ENCODE measurements at regions not wholly inside any gene's neighbourhood (a gene's known extent, or its start where the extent isn't known, plus 50 kb on each side); places are given as distances from the start of the nearest gene placed in this dataset.

DNA sequence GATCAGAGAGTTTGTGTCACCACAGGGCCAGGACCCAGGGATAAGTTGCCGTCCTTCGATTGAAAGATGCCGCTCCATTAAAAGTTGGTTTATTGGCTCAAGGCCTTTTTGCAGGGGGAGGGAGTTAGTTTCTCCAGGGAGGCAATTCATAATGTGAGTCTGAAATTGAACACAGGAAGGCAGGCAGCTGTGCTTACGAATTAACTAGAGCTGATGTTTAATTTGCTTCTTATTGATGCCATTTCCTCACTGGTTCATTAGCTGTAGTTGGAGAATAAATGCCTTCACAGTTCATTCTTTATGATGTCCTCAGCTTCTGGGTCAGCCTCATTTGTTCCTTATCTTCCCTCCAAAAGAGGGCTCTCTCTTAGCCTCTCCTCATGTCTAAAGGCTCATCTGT, 113.2 kb upstream of the PTPRT start:
- ChIA-PET CTCF (no interaction called here), POLR2A (no interaction called here)
- DNase-seq (ENCODE audit: extremely low spot score) = no peak
- no peak for TF ChIP-seq ELF4 (IDR thresholded peaks at IDR 0.05)
- TF ChIP-seq FOXA1 (IDR thresholded peaks at IDR 0.05) = no peak
- TF ChIP-seq FOXK2 (IDR thresholded peaks at IDR 0.05) = no peak
- no peak for TF ChIP-seq CTBP1 (IDR thresholded peaks at IDR 0.05; ENCODE audit: borderline replicate concordance)
- no peak for TF ChIP-seq ARNT (IDR thresholded peaks at IDR 0.05)
- no peak for TF ChIP-seq ZNF384 (IDR thresholded peaks at IDR 0.05)
- no peak for TF ChIP-seq NFRKB (IDR thresholded peaks at IDR 0.05)
- TF ChIP-seq SP1 (IDR thresholded peaks at IDR 0.05) = no peak
- TF ChIP-seq BHLHE40 (IDR thresholded peaks at IDR 0.05; ENCODE audit: borderline replicate concordance) = no peak
- no peak for TF ChIP-seq HDGF (IDR thresholded peaks at IDR 0.05; ENCODE audit: borderline replicate concordance)
- no peak for TF ChIP-seq FOXM1 (IDR thresholded peaks at IDR 0.05; ENCODE audit: borderline replicate concordance)
- TF ChIP-seq, protein P1, sequence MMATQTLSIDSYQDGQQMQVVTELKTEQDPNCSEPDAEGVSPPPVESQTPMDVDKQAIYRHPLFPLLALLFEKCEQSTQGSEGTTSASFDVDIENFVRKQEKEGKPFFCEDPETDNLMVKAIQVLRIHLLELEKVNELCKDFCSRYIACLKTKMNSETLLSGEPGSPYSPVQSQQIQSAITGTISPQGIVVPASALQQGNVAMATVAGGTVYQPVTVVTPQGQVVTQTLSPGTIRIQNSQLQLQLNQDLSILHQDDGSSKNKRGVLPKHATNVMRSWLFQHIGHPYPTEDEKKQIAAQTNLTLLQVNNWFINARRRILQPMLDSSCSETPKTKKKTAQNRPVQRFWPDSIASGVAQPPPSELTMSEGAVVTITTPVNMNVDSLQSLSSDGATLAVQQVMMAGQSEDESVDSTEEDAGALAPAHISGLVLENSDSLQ (IDR thresholded peaks at IDR 0.05) = no peak
- TF ChIP-seq SUZ12 (IDR thresholded peaks at IDR 0.05) = no peak
- no peak for TF ChIP-seq LEF1 (IDR thresholded peaks at IDR 0.05; ENCODE audit: borderline replicate concordance)
- TF ChIP-seq TARDBP (IDR thresholded peaks at IDR 0.05) = no peak
- TF ChIP-seq L3MBTL2 (conservative IDR thresholded peaks at IDR 0.05) = no peak

DNA sequence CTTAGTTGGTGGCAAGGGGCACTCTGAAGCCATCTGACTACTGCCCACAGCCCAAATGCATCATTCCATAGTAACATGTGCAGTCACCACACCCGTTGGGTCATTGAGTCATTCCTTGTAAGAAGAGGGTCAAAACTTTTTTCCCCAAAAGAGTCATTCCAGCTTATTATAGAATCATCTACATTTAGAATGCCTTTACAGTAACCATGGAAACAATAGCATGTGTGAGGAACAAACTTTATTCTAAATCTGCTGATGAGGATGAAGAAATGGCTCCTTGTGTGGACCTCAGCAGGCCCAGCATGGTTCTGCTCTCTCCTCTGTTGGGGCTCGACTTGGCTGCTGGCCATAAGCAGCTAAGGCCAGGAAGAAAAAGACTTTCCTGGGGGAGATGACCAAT, 111.2 kb upstream of the PTPRT start:
- ChIA-PET POLR2A (no interaction called here), CTCF (no interaction called here)
- DNase-seq (ENCODE audit: extremely low spot score) = no peak
- TF ChIP-seq FOXM1 (IDR thresholded peaks at IDR 0.05; ENCODE audit: borderline replicate concordance) = no peak
- TF ChIP-seq CTBP1 (IDR thresholded peaks at IDR 0.05; ENCODE audit: borderline replicate concordance) = no peak
- TF ChIP-seq BHLHE40 (IDR thresholded peaks at IDR 0.05; ENCODE audit: borderline replicate concordance) = no peak
- TF ChIP-seq ZNF384 (IDR thresholded peaks at IDR 0.05) = no peak
- TF ChIP-seq SUZ12 (IDR thresholded peaks at IDR 0.05) = no peak
- TF ChIP-seq FOXA1 (IDR thresholded peaks at IDR 0.05) = no peak
- no peak for TF ChIP-seq ELF4 (IDR thresholded peaks at IDR 0.05)
- no peak for TF ChIP-seq SP1 (IDR thresholded peaks at IDR 0.05)
- no peak for TF ChIP-seq ARNT (IDR thresholded peaks at IDR 0.05)
- TF ChIP-seq NFRKB (IDR thresholded peaks at IDR 0.05) = no peak
- TF ChIP-seq, protein P1 (IDR thresholded peaks at IDR 0.05) = no peak
- no peak for TF ChIP-seq FOXK2 (IDR thresholded peaks at IDR 0.05)
- TF ChIP-seq HDGF (IDR thresholded peaks at IDR 0.05; ENCODE audit: borderline replicate concordance) = no peak
- TF ChIP-seq LEF1 (IDR thresholded peaks at IDR 0.05; ENCODE audit: borderline replicate concordance) = no peak
- no peak for TF ChIP-seq TARDBP (IDR thresholded peaks at IDR 0.05)
- no peak for TF ChIP-seq L3MBTL2 (conservative IDR thresholded peaks at IDR 0.05)

GRCh38 chr20:43295781-43296180, 106.1 kb upstream of the PTPRT start:
- POLR2A ChIA-PET = no interaction called here
- no peak for TF ChIP-seq ARNT (IDR thresholded peaks at IDR 0.05)
- no peak for TF ChIP-seq FOXK2 (IDR thresholded peaks at IDR 0.05)
- TF ChIP-seq, protein P1 (IDR thresholded peaks at IDR 0.05) = no peak
- TF ChIP-seq SUZ12 (IDR thresholded peaks at IDR 0.05) = no peak
- CTCF ChIA-PET = no interaction called here
- no peak for DNase-seq (ENCODE audit: extremely low spot score)

GRCh38 chr20:43295263-43295662, 105.6 kb upstream of the PTPRT start:
- DNase-seq (ENCODE audit: extremely low spot score) = no peak
- no peak for TF ChIP-seq BHLHE40 (IDR thresholded peaks at IDR 0.05; ENCODE audit: borderline replicate concordance)
- no peak for TF ChIP-seq SUZ12 (IDR thresholded peaks at IDR 0.05)
- no peak for TF ChIP-seq ARNT (IDR thresholded peaks at IDR 0.05)
- TF ChIP-seq HDGF (IDR thresholded peaks at IDR 0.05; ENCODE audit: borderline replicate concordance) = no peak
- TF ChIP-seq FOXA1 (IDR thresholded peaks at IDR 0.05) = no peak
- TF ChIP-seq FOXM1 (IDR thresholded peaks at IDR 0.05; ENCODE audit: borderline replicate concordance) = no peak
- TF ChIP-seq LEF1 (IDR thresholded peaks at IDR 0.05; ENCODE audit: borderline replicate concordance) = no peak
- no peak for TF ChIP-seq TARDBP (IDR thresholded peaks at IDR 0.05)
- no peak for TF ChIP-seq ZNF384 (IDR thresholded peaks at IDR 0.05)
- no peak for TF ChIP-seq SP1 (IDR thresholded peaks at IDR 0.05)
- ChIA-PET POLR2A (no interaction called here), CTCF (no interaction called here)

GRCh38 chr20:43294031-43294430, 104.3 kb upstream of the PTPRT start:
- CTCF ChIA-PET = interaction anchor here (0.5 kb wide), 1 partner anchor 553 kb away, joined by 5 read pairs; no protein-coding TSS in a partner anchor
- no peak for DNase-seq (ENCODE audit: extremely low spot score)
- POLR2A ChIA-PET = no interaction called here
- TF ChIP-seq, protein P1 (IDR thresholded peaks at IDR 0.05) = no peak
- TF ChIP-seq ELF4 (IDR thresholded peaks at IDR 0.05) (no peak), L3MBTL2 (conservative IDR thresholded peaks at IDR 0.05) (no peak), HDGF (IDR thresholded peaks at IDR 0.05; ENCODE audit: borderline replicate concordance) (no peak), SUZ12 (IDR thresholded peaks at IDR 0.05) (no peak), ARNT (IDR thresholded peaks at IDR 0.05) (no peak), FOXA1 (IDR thresholded peaks at IDR 0.05) (no peak), CTBP1 (IDR thresholded peaks at IDR 0.05; ENCODE audit: borderline replicate concordance) (no peak), BHLHE40 (IDR thresholded peaks at IDR 0.05; ENCODE audit: borderline replicate concordance) (no peak), FOXK2 (IDR thresholded peaks at IDR 0.05) (no peak), FOXM1 (IDR thresholded peaks at IDR 0.05; ENCODE audit: borderline replicate concordance) (no peak), ZNF384 (IDR thresholded peaks at IDR 0.05) (no peak), NFRKB (IDR thresholded peaks at IDR 0.05) (no peak), TARDBP (IDR thresholded peaks at IDR 0.05) (no peak), SP1 (IDR thresholded peaks at IDR 0.05) (no peak)
